ENCODE measurements at regions not wholly inside any gene's neighbourhood (a gene's known extent, or its start where the extent isn't known, plus 50 kb on each side); places are given as distances from the start of the nearest gene placed in this dataset.
A peak's percentile ranks its signal among the peaks of the same experiment; 100 is the strongest.

DNA sequence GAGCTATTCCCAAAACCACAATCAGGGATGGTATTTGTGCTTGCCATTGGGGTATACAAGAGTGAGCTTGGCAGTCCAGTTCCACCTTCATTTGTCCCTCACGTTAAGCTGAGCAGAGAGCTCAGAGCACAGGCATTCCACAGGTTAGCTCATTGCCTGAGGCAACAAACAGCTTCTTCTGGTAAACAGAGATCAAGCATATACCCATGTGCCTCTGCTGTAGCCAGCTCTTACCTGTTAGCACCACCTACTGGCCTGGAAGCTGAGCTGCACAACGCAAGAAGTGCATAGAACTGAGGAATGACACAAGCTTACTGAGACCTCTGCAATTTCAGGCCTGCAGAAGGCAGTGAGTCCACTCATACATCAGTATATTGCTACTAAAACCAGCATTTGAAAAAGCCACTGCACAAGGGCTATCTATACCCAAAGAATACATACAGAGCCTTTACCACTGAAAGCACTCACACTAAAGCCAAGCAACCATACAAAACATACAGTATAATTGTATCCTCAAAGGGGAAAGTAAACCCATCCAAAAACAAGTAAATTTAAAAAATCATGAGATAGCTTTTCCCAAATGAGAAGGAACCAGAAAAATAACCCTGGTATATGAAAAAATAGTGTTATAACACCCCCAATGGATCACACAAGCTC lies 258.3 kb upstream of the GABRA2 start:
- TF ChIP-seq, protein P1, sequence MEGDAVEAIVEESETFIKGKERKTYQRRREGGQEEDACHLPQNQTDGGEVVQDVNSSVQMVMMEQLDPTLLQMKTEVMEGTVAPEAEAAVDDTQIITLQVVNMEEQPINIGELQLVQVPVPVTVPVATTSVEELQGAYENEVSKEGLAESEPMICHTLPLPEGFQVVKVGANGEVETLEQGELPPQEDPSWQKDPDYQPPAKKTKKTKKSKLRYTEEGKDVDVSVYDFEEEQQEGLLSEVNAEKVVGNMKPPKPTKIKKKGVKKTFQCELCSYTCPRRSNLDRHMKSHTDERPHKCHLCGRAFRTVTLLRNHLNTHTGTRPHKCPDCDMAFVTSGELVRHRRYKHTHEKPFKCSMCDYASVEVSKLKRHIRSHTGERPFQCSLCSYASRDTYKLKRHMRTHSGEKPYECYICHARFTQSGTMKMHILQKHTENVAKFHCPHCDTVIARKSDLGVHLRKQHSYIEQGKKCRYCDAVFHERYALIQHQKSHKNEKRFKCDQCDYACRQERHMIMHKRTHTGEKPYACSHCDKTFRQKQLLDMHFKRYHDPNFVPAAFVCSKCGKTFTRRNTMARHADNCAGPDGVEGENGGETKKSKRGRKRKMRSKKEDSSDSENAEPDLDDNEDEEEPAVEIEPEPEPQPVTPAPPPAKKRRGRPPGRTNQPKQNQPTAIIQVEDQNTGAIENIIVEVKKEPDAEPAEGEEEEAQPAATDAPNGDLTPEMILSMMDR (IDR thresholded peaks at IDR 0.05; ENCODE audit: borderline replicate concordance, insufficient read depth, low read depth, low read length) = peak; percentile 87
- H3K4me3 ChIP-seq (ENCODE audit: low read depth, low read length) = no peak overlapping the region

DNA sequence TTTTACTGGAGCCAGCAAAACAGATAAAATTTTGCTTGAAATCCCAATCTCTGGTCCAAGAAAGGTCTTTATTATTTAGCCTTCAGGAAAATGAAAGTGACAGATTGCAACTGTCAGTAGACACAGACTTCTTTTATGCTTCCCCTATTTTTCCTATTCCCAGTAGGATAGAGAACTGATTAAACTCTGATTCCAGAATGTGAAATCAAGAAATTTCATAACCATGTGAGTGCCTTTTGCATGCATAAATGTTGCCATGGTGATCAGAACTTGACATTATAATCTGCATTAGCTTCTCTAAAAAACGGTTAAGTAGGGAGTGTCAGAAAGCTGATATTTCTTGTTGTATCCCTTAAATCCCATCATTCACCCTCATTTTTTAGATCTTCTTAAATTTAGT lies 255.2 kb upstream of the GABRA2 start:
- TF ChIP-seq, protein P1 (IDR thresholded peaks at IDR 0.05; ENCODE audit: borderline replicate concordance, insufficient read depth, low read depth, low read length) = no peak
- H3K4me3 ChIP-seq (ENCODE audit: low read depth, low read length) = no peak overlapping the region
